ENCODE measurements at regions not wholly inside any gene's neighbourhood (a gene's known extent, or its start where the extent isn't known, plus 50 kb on each side); places are given as distances from the start of the nearest gene placed in this dataset.

DNA sequence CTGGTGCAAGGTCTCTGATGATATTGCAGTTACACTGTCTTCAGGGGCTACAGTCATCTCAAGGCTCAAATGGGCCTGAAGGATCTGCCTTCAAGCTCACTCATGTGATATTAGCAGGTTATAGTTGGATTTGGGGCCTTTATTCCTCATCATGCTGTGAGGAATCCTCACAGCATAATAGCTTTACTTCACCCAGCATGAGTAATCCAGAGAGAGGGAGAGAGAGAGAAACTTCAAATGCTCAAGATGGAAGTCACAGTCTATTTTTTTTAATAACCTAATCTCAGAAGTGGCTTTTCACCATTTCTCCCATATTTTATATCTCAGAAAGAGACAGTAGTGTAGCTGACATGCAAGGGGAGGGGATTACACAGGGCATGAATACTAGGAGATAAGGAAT, 658.7 kb downstream of the EPHA4 start:
- Histone ChIP-seq H3K36me3 (ENCODE audit: insufficient read depth, low read length) (no peaks in the 10 kb centered on the region), H3K4me1 (ENCODE audit: insufficient read depth, low read length) (no peaks in the 10 kb centered on the region), H3K4me3 (ENCODE audit: insufficient read depth, low read length) (no peak overlapping the region), H3K9me3 (ENCODE audit: low read depth, low read length) (peaks cover 1% of the 10 kb centered on the region), H3K27me3 (ENCODE audit: insufficient read depth, low read length) (no peaks in the 10 kb centered on the region), H3K27ac (ENCODE audit: low read depth, low read length) (no peak overlapping the region), H3K79me2 (ENCODE audit: insufficient read depth, low read length) (no peaks in the 10 kb centered on the region), H4K20me1 (ENCODE audit: insufficient read depth, low read length) (no peaks in the 10 kb centered on the region), H3K4me2 (ENCODE audit: insufficient read depth, low read length) (no peak overlapping the region), H2AFZ (ENCODE audit: low read length) (no peak overlapping the region)
- TF ChIP-seq, protein P1, sequence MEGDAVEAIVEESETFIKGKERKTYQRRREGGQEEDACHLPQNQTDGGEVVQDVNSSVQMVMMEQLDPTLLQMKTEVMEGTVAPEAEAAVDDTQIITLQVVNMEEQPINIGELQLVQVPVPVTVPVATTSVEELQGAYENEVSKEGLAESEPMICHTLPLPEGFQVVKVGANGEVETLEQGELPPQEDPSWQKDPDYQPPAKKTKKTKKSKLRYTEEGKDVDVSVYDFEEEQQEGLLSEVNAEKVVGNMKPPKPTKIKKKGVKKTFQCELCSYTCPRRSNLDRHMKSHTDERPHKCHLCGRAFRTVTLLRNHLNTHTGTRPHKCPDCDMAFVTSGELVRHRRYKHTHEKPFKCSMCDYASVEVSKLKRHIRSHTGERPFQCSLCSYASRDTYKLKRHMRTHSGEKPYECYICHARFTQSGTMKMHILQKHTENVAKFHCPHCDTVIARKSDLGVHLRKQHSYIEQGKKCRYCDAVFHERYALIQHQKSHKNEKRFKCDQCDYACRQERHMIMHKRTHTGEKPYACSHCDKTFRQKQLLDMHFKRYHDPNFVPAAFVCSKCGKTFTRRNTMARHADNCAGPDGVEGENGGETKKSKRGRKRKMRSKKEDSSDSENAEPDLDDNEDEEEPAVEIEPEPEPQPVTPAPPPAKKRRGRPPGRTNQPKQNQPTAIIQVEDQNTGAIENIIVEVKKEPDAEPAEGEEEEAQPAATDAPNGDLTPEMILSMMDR (IDR thresholded peaks at IDR 0.05; ENCODE audit: extremely low read depth, low read depth, low read length), result no peak
- DNase-seq (ENCODE audit: insufficient read length, low spot score, missing footprints), result no peak

DNA sequence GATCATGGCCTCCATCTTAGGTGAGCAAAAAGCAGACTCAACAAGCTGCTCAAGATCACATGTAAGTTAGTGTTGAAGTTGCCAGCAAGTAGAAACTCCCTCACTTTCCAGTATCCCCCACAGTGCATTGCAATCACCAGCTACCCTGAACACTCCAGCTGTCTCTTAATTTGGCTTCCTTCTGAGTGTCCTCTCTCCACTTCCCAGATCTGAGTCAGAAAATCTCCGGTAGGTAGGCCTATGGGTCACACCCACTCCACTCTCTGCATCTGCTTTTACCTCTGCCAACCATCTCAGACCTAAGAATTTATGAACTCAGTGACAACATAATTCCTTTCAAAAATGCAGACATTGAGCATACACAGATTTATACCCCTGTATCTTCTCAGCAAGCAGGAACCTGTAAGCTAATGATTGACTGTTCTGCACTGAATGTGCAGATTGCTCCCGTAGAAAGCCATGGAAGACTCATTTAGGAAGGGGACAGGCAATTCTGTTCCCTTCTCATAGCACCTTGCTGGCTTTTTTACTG, 656.9 kb downstream of the EPHA4 start:
- TF ChIP-seq, protein P1 (IDR thresholded peaks at IDR 0.05; ENCODE audit: extremely low read depth, low read depth, low read length), result no peak
- no peak overlapping the region for H2AFZ ChIP-seq (ENCODE audit: low read length)

DNA sequence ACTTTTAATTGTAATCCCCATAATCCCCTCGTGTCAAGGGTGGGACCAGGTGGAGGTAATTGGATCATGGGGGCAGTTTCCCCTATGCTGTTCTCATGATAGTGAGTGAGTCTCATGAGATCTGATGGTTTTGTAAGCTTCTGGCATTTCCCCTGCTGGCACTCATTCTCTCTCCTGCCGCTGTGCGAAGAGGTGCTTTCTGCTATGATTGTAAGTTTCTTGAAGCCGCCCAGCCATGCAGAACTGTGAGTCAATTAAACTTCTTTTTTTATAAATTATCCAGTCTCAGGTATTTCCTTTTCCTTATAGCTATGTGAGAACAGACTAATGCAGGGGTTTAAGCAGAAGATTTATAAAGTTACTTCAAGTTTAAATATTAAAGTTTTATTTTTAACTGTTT, 655.2 kb downstream of the EPHA4 start:
- Histone ChIP-seq H3K4me2 (ENCODE audit: insufficient read depth, low read length) (no peak overlapping the region), H3K27me3 (ENCODE audit: insufficient read depth, low read length) (no peaks in the 10 kb centered on the region), H4K20me1 (ENCODE audit: insufficient read depth, low read length) (no peaks in the 10 kb centered on the region), H3K9me3 (ENCODE audit: low read depth, low read length) (peaks cover 1% of the 10 kb centered on the region), H3K79me2 (ENCODE audit: insufficient read depth, low read length) (no peaks in the 10 kb centered on the region), H3K27ac (ENCODE audit: low read depth, low read length) (no peak overlapping the region), H3K36me3 (ENCODE audit: insufficient read depth, low read length) (no peaks in the 10 kb centered on the region), H3K4me1 (ENCODE audit: insufficient read depth, low read length) (no peaks in the 10 kb centered on the region), H3K4me3 (ENCODE audit: insufficient read depth, low read length) (no peak overlapping the region), H2AFZ (ENCODE audit: low read length) (no peak overlapping the region)
- no peak for DNase-seq (ENCODE audit: insufficient read length, low spot score, missing footprints)
- TF ChIP-seq, protein P1 (IDR thresholded peaks at IDR 0.05; ENCODE audit: extremely low read depth, low read depth, low read length), result no peak

More for the DNA sequence above, 656.9 kb downstream of the EPHA4 start:
- no peaks in the 10 kb centered on the region for H3K79me2 ChIP-seq (ENCODE audit: insufficient read depth, low read length)
- no peaks in the 10 kb centered on the region for H3K36me3 ChIP-seq (ENCODE audit: insufficient read depth, low read length)
- H4K20me1 ChIP-seq (ENCODE audit: insufficient read depth, low read length), result no peaks in the 10 kb centered on the region
- no peak overlapping the region for H3K4me3 ChIP-seq (ENCODE audit: insufficient read depth, low read length)
- H3K4me1 ChIP-seq (ENCODE audit: insufficient read depth, low read length), result no peaks in the 10 kb centered on the region
- peaks cover 1% of the 10 kb centered on the region for H3K9me3 ChIP-seq (ENCODE audit: low read depth, low read length)
- H3K27ac ChIP-seq (ENCODE audit: low read depth, low read length), result no peak overlapping the region
- H3K4me2 ChIP-seq (ENCODE audit: insufficient read depth, low read length), result no peak overlapping the region
- no peak for DNase-seq (ENCODE audit: insufficient read length, low spot score, missing footprints)
- H3K27me3 ChIP-seq (ENCODE audit: insufficient read depth, low read length), result no peaks in the 10 kb centered on the region

DNA sequence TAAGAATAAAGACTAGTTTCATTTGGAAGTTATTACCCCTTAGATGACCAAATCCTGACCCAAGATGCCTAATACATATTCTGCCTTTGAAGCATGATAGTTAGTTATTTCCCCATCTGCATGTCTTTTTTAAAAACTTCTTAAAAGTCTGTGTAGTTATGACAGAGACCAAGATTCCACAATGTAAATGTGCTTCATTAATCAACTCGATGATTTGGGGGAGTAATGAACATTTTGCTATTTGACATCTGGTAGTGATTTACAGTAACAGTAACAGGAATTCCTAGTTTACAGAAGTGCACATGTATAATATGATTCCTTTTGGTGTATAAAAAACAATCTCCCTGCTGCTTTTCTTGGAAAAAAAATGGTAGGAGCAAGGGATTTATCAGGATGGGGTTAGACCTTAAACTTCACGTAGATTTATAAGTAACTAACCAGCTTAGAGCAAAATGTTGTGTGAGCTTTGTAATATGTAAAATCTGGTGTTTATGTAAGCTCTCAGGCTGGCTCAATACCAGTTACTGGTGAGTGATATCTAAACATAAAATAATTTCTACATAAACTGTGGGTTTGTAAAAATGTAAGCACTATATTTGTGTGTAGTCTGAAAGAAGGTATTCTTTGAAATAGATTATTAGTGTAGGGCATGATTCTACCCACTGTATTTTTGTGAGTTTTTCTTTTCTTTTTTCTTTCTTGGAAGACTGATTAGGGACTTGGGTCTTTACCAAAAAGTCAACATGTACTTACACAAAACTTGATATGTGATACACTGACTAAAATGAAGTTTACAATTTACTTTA, 641.6 kb downstream of the EPHA4 start:
- no peak overlapping the region for H3K27ac ChIP-seq (ENCODE audit: low read depth, low read length)
- H3K4me1 ChIP-seq (ENCODE audit: insufficient read depth, low read length), result no peaks in the 10 kb centered on the region
- no peaks in the 10 kb centered on the region for H4K20me1 ChIP-seq (ENCODE audit: insufficient read depth, low read length)
- H3K4me3 ChIP-seq (ENCODE audit: insufficient read depth, low read length), result no peak overlapping the region
- no peak for DNase-seq (ENCODE audit: insufficient read length, low spot score, missing footprints)
- peaks cover 6% of the 10 kb centered on the region for H3K9me3 ChIP-seq (ENCODE audit: low read depth, low read length)
- H3K36me3 ChIP-seq (ENCODE audit: insufficient read depth, low read length), result no peaks in the 10 kb centered on the region
- H3K27me3 ChIP-seq (ENCODE audit: insufficient read depth, low read length), result no peaks in the 10 kb centered on the region
- no peaks in the 10 kb centered on the region for H3K79me2 ChIP-seq (ENCODE audit: insufficient read depth, low read length)
- H3K4me2 ChIP-seq (ENCODE audit: insufficient read depth, low read length), result no peak overlapping the region
- TF ChIP-seq, protein P1 (IDR thresholded peaks at IDR 0.05; ENCODE audit: extremely low read depth, low read depth, low read length), result no peak
- no peak overlapping the region for H2AFZ ChIP-seq (ENCODE audit: low read length)
